Pancreas (tissue), 10 donors: ENCODE measurements at regions not wholly inside any gene's neighbourhood (a gene's known extent, or its start where the extent isn't known, plus 50 kb on each side); places are given as distances from the start of the nearest gene placed in this dataset.

Experiments used
- ATAC-seq, 4 donors: fragments of 200-7000 bp; cut with Tn5 transposase; one replicate each; pipeline versions ENCODE4 v1.8.0 to v1.9.1; 2020; ENCODE audit warnings: mild to moderate bottlenecking in 4 of 4, moderate library complexity in 4 of 4
- DNase-seq, 6 donors: peaks; one replicate each; pipeline ENCODE4 v3.0.0-alpha.2; 2020
- FAIRE-seq: peaks from 2 replicates; lab custom pipeline; 2012; peaks lifted over from hg19 to GRCh38; lab: Jason Lieb, UNC
- H3K27ac ChIP-seq, 4 donors: fragments of 200-600 bp; sonication (generic); 1 replicate in 3 of 4; 2 replicates in 1 of 4; pipeline versions ENCODE4 v1.5.0 to v1.8.0; 2020
- H3K27me3 ChIP-seq, 4 donors: fragments of 200-600 bp; one replicate each; pipeline ENCODE4 v1.8.0; 2021
- H3K36me3 ChIP-seq, 3 donors: fragments of 200-600 bp; sonication (generic) in 1 of 3; one replicate each; pipeline versions ENCODE4 v1.5.0 to v1.8.0; 2020 to 2021
- H3K4me1 ChIP-seq, 3 donors: fragments of 200-600 bp; one replicate each; pipeline ENCODE4 v1.8.0; 2021
- H3K4me3 ChIP-seq, 4 donors: fragments of 200-600 bp; sonication (generic) in 2 of 4; one replicate each; pipeline versions ENCODE4 v1.5.0 to v1.8.0; 2020 to 2021
- H3K9me3 ChIP-seq, 4 donors: fragments of 200-600 bp; one replicate each; pipeline ENCODE4 v1.8.0; 2021
- WGBS, 2 donors: extraction: QIAGEN DNeasy Blood & Tissue Kit; methylation state at CpG; one replicate each; pipeline ENCODE4 v1.1.7; 2013; 5-methylcytosine and 5-hydroxymethylcytosine counted together
- intact Hi-C, 3 donors: fragments of 100-400 bp; cut with DNase I; formaldehyde crosslinking; loops; one replicate each; pipeline versions ENCODE4 v1.11.1 to v1.14.2; 2022
- TF ChIP-seq, protein P1 (sequence below), 4 donors: fragments of 200-600 bp; sonication (generic) in 3 of 4; IDR thresholded peaks; one replicate each; pipeline versions ENCODE4 v1.5.0 to v1.8.0; 2021; ENCODE audit warnings: antibody characterized with exemption in 4 of 4
- donor health status: healthy with polysubstance abuse.
- donor health status: DM: no; HTN: no; CAD: no; lungs with moderate emphysema.
- donor health status: DM: no; HTN: no; CAD: no.
- donor health status: control.
- donor health status: control.
- donor health status: Bipolar disorder and iron deficiency.
- donor health status: DM: yes; HTN: yes; CAD: no.
- donor health status: DM: no; HTN: no; CAD: no.
- donor health status: DM: no; HTN: no; CAD: no.
- donor health status: DM: yes; HTN: yes; CAD: no.

DNA sequence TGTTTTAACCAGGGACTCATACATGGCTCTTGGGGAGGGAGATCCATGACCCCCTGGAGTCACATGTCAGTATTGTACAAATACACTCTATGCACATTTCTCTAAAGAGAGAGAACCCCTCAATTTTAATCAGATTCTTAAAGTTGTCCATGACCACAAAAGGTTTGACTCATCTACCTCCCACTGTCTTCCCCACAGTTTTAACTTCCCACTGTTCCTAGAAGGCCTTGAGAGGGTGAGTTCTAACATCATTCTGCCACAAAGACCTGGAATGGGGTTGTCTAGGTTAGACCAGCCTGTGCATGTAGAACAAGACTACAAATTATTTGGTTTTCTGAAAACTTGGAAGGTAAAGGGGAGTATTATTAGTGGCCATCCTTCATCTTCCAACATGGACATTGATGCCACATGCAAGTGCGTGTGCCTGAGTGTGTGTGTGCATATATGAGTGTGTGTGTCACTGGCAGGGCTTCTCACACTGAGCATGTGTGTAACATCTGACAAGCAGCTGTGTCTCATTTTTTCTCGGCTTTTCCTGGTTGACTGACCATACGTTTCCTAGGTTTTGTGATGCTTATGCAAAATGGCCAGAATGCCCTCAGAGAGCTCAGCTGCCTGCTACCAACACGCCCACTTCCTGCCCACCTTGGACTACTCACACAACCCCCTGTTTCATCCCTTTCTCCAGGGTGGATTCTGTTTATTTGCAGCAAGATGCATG lies 94.6 kb upstream of the LGALSL start:
- DNase-seq = no peak
- WGBS, 2 donors = 44 to 52% methylated on average over 4 of the region's 4 CpGs
- H3K4me1 ChIP-seq = peaks cover 23 to 35% (median 24%) of the 10 kb centered on the region in 3 donors
- intact Hi-C loops = no loop called here
- no peaks in the 10 kb centered on the region for H3K9me3 ChIP-seq
- H3K36me3 ChIP-seq = no peaks in the 10 kb centered on the region
- no peak for ATAC-seq
- no peak for FAIRE-seq
- H3K27ac ChIP-seq = peak overlapping the region; percentile 67 to 91 (median 84)
- H3K27me3 ChIP-seq = no peaks in the 10 kb centered on the region
- TF ChIP-seq, protein P1, sequence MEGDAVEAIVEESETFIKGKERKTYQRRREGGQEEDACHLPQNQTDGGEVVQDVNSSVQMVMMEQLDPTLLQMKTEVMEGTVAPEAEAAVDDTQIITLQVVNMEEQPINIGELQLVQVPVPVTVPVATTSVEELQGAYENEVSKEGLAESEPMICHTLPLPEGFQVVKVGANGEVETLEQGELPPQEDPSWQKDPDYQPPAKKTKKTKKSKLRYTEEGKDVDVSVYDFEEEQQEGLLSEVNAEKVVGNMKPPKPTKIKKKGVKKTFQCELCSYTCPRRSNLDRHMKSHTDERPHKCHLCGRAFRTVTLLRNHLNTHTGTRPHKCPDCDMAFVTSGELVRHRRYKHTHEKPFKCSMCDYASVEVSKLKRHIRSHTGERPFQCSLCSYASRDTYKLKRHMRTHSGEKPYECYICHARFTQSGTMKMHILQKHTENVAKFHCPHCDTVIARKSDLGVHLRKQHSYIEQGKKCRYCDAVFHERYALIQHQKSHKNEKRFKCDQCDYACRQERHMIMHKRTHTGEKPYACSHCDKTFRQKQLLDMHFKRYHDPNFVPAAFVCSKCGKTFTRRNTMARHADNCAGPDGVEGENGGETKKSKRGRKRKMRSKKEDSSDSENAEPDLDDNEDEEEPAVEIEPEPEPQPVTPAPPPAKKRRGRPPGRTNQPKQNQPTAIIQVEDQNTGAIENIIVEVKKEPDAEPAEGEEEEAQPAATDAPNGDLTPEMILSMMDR (IDR thresholded peaks at IDR 0.05) = no peak
- no peak overlapping the region for H3K4me3 ChIP-seq

DNA sequence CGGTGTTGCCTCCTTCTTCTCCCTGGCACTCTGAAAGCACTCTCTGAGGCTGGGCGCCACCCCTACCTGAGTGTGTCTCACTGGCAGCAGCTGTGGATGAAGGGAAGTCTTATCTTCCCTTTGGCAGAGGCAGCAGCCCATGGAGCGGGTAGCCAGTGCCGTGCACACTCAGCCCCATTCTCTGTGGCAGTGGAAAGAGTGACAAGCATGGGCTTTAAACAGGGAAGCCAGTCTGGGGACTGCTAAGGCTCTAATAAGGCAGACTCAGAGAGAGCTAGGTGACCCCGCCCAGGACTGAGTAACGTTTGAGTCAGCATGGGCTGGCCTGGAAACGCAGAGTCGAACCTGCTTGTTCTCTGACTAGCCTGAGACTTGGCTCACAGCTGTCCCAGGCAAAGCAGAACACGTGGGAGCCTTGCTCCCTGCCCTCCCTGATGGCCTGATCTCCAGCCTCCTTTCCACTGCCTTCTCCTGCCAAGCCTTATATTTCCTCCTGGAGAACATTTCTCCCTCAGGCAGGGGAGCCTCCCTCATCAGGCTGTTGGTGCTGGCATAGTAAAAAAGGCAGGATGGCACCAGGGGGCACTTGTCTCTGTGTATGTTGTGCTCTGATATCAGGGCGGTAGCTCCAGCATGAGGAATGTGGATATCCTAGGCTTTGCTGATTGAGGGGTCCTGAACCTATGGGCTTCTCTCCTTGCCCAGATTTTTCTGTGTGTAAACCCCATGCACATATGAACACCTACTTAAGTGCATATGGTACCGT lies 93.9 kb upstream of the LGALSL start:
- no peaks in the 10 kb centered on the region for H3K9me3 ChIP-seq
- FAIRE-seq (no peak), DNase-seq (peak; percentile 77 to 92 (median 90)), ATAC-seq (peak; percentile 83 to 91 (median 86))
- intact Hi-C loops = no loop called here
- H3K27ac ChIP-seq = peak overlapping the region; percentile 67 to 91 (median 84)
- no peaks in the 10 kb centered on the region for H3K27me3 ChIP-seq
- H3K4me1 ChIP-seq = peaks cover 23 to 35% (median 24%) of the 10 kb centered on the region in 3 donors
- H3K36me3 ChIP-seq = no peaks in the 10 kb centered on the region
- no peak overlapping the region for H3K4me3 ChIP-seq
- TF ChIP-seq, protein P1 (IDR thresholded peaks at IDR 0.05) = no peak
- 22 to 28% methylated on average over 11 of the region's 11 CpGs for WGBS, 2 donors

DNA sequence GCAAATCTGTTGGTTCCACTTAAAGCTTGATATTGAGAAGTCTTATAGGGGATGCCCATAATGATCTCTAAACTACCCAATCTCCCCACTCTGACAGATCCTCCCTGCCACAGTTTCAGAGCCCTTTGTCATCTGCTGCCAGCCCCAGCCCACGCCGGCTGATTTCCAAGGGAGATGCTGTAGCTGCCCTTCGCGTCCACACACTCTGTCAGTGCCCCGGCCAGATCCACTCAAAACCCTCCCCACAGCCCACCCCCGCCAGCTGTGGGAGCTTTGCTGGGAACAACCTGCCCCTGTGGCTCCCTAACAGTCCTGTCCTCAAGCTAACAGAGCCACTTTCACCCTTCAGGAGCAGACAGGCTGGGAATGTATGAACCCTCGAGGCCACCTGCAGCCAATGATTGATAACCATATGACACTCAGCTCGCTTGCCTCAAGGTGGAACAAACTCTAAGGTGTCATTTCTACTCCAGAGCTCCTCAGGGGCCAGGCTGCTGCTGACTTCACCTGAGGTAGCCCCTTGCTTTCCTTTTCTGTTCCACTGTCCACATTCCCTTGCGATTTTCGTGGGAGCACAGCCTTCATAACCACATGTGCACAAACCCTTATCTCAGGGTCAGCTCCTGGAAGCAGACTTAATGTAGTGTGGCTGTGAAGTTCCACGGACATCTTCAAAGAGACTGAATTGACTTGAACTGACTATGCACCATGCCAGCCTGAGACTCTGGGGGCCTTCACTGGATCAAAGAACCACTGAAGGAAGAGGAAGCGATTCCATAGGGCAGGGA lies 92.6 kb upstream of the LGALSL start:
- peak overlapping the region; percentile 50 to 91 (median 84) for H3K27ac ChIP-seq
- H3K4me1 ChIP-seq = peaks cover 23 to 35% (median 24%) of the 10 kb centered on the region in 3 donors
- intact Hi-C loops = no loop called here

DNA sequence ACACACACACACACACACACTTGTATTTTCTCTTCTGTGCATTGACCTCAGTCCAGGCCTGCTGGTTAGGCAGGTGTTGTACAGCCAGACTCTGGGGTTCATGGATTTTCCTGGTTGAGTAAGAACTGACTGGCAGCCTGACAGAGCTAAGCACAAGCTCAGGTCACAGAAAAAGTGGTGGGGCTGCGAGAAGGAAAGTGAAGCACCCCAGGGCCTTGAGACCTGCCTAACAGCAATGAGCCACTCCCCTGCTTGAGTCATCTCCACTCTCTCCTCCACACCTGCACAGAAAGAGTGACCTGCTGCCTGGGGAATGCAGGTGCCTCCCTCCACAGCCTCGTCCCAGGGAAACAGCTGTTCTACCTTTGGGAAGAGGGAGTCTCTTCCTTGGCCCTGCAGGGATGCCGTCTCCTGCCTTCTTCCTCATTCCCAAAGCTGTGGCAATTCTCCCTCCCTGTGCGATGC lies 91.4 kb upstream of the LGALSL start:
- no peaks in the 10 kb centered on the region for H3K27me3 ChIP-seq
- 47 to 61% methylated on average over 4 of the region's 4 CpGs for WGBS, 2 donors
- ATAC-seq (peak; percentile 51 to 60 (median 55)), DNase-seq (peak in 4 of 6 donors; percentile 56 to 83 (median 69)), FAIRE-seq (no peak)
- H3K9me3 ChIP-seq = no peaks in the 10 kb centered on the region
- intact Hi-C loops = no loop called here
- H3K36me3 ChIP-seq = no peaks in the 10 kb centered on the region
- peak overlapping the region; percentile 50 to 91 (median 84) for H3K27ac ChIP-seq
- peaks cover 23 to 35% (median 24%) of the 10 kb centered on the region in 3 donors for H3K4me1 ChIP-seq
- TF ChIP-seq, protein P1 (IDR thresholded peaks at IDR 0.05) = no peak
- H3K4me3 ChIP-seq = no peak overlapping the region

More for the DNA sequence above, 92.6 kb upstream of the LGALSL start:
- FAIRE-seq (no peak), DNase-seq (peak in 5 of 6 donors; percentile 50 to 77 (median 65)), ATAC-seq (peak; percentile 59 to 69 (median 62))
- no peaks in the 10 kb centered on the region for H3K9me3 ChIP-seq
- H3K27me3 ChIP-seq = no peaks in the 10 kb centered on the region
- TF ChIP-seq, protein P1 (IDR thresholded peaks at IDR 0.05) = no peak
- H3K4me3 ChIP-seq = no peak overlapping the region
- 38% methylated on average over 12 of the region's 12 CpGs for WGBS, 2 donors
- no peaks in the 10 kb centered on the region for H3K36me3 ChIP-seq
